ENCODE measurements at regions not wholly inside any gene's neighbourhood (a gene's known extent, or its start where the extent isn't known, plus 50 kb on each side); places are given as distances from the start of the nearest gene placed in this dataset.

DNA sequence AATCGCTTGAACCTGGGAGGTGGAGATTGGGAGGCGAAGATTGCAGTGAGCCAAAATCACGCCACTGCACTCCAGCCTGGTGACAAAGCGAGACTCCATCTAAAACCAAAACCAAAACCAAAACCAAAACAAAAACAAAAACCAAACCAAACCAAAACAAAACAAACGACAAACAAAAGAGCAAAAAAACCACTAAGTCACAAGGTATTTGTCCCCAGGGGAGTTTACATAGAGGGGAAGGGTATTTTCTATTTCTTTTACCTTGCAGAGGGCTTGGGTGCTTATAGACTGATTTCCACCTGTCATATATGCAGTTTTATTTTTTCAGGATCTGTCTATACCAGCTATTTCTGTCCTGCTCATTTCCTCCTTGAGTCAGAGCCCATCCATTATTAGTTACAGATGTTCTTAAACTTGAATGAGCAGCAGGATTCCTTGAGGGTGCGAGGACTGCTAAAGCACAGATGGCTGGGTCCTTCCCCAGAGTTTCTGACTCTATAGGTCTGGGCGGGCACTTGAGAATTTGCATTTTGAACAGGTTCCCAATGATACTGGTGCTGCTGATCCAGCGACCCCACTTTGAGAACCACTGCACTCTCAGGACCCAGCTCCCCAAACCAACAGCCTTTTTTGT lies 102.2 kb upstream of the UXS1 start:
- Histone ChIP-seq H3K23me2 (ENCODE audit: insufficient read length, low read depth, low read length, poor library complexity, severe bottlenecking) (no peaks in the 10 kb centered on the region), H3K79me2 (ENCODE audit: insufficient read depth, low read length) (no peaks in the 10 kb centered on the region), H2BK120ac (ENCODE audit: low read depth, low read length, poor library complexity, severe bottlenecking) (no peak overlapping the region), H3K4ac (ENCODE audit: low read depth, low read length) (no peak overlapping the region), H4K8ac (replicated peaks; ENCODE audit: insufficient read length, low read depth, low read length) (no peak overlapping the region), H4K91ac (ENCODE audit: insufficient read length, low read depth, low read length) (no peak overlapping the region), H2BK20ac (ENCODE audit: low read depth, low read length, poor library complexity, severe bottlenecking) (no peak overlapping the region), H2AK5ac (ENCODE audit: insufficient read length, low read length) (no peak overlapping the region), H3K18ac (ENCODE audit: insufficient read length, low read depth, low read length) (no peak overlapping the region), H3K9me3 (ENCODE audit: control insufficient read depth, low read depth, low read length) (no peaks in the 10 kb centered on the region), H2AFZ (ENCODE audit: low read length) (no peak overlapping the region), H4K5ac (ENCODE audit: insufficient read length, low read depth, low read length) (no peak overlapping the region), H2BK12ac (ENCODE audit: insufficient read length, low read depth, low read length) (no peak overlapping the region), H3K23ac (ENCODE audit: insufficient read length, low read depth, low read length) (no peak overlapping the region), H3T11ph (ENCODE audit: low read length) (no peak overlapping the region), H3K4me2 (ENCODE audit: insufficient read depth, insufficient read length, low read length) (no peak overlapping the region), H3K79me1 (ENCODE audit: insufficient read depth, low read depth, low read length, poor library complexity, severe bottlenecking) (no peaks in the 10 kb centered on the region), H3K27me3 (ENCODE audit: insufficient read depth, low read length) (no peaks in the 10 kb centered on the region), H3K27ac (ENCODE audit: insufficient read length, low read depth, low read length) (no peak overlapping the region), H2BK15ac (ENCODE audit: low read depth, low read length) (no peak overlapping the region), H3K14ac (ENCODE audit: insufficient read depth, low read length) (no peak overlapping the region), H3K9ac (ENCODE audit: extremely low read depth, insufficient read length, low read length) (no peak overlapping the region), H2BK5ac (ENCODE audit: insufficient read length, low read length) (no peak overlapping the region), H3K4me1 (ENCODE audit: insufficient read depth, low read length) (no peaks in the 10 kb centered on the region), H4K20me1 (ENCODE audit: control insufficient read depth, insufficient read depth, insufficient read length) (no peaks in the 10 kb centered on the region), H3K56ac (ENCODE audit: insufficient read length, low read depth, low read length) (no peak overlapping the region)
- Mint-ChIP-seq H3K4me1 (peaks cover 0 to 3% of the 10 kb centered on the region in 2 experiments; a peak in 2 of 4 replicates), H3K4me3 (no peak overlapping the region), H3K27ac (no peak overlapping the region), H3K9me3 (no peaks in the 10 kb centered on the region; a peak in 1 of 5 replicates), H3K36me3 (ENCODE audit: insufficient read depth in 1 of 3, low read depth in 3 of 3) (no peaks in the 10 kb centered on the region; a peak in 1 of 7 replicates), H3K27me3 (ENCODE audit: low read depth) (no peaks in the 10 kb centered on the region; the same call in 1 of the 2 replicates)
- no peak for DNase-seq
- TF ChIP-seq, protein P1, sequence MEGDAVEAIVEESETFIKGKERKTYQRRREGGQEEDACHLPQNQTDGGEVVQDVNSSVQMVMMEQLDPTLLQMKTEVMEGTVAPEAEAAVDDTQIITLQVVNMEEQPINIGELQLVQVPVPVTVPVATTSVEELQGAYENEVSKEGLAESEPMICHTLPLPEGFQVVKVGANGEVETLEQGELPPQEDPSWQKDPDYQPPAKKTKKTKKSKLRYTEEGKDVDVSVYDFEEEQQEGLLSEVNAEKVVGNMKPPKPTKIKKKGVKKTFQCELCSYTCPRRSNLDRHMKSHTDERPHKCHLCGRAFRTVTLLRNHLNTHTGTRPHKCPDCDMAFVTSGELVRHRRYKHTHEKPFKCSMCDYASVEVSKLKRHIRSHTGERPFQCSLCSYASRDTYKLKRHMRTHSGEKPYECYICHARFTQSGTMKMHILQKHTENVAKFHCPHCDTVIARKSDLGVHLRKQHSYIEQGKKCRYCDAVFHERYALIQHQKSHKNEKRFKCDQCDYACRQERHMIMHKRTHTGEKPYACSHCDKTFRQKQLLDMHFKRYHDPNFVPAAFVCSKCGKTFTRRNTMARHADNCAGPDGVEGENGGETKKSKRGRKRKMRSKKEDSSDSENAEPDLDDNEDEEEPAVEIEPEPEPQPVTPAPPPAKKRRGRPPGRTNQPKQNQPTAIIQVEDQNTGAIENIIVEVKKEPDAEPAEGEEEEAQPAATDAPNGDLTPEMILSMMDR (conservative IDR thresholded peaks at IDR 0.05) = no peak
- WGBS (ENCODE audit: extremely low coverage, insufficient read length, low lambda C conversion rate) = no CpG with 5 or more reads among the region's 8 CpGs

Measured in H9 (cell line).